Activated T-cell treated with anti-CD3 and anti-CD28 coated beads for 48 hours (primary cell): ENCODE measurements at regions not wholly inside any gene's neighbourhood (a gene's known extent, or its start where the extent isn't known, plus 50 kb on each side); places are given as distances from the start of the nearest gene placed in this dataset.
"Not testable (repeated sequence)": the region's sequence is repeated elsewhere in the genome, so short reads cannot be mapped to it uniquely, and the experiment has no call there.

Source experiments
- DNase-seq: peaks from one replicate; pipeline ENCODE4 v3.0.0-alpha.2; 2020; ENCODE audit warnings: low read depth

DNA sequence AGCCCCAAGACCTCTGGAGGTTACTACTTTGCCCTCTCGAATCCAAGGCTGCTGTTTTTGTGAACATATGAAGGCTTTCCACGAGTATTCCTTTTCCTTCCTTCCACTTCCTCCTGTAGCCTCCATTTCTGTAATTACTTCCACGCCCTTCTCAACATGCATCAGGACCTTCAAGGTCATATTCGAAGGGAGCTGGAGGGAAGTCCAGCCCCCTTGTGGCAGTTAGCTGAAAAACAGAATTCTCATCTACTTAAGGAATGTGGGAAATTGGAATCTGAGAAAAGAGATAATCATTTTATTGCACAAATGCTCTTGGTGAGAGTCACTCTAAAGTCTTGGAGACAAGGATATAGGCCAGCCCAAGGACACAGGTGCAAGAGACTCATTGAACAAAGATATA is 1000.2 kb downstream of the TDRD15 start:
- DNase-seq = no peak

DNA sequence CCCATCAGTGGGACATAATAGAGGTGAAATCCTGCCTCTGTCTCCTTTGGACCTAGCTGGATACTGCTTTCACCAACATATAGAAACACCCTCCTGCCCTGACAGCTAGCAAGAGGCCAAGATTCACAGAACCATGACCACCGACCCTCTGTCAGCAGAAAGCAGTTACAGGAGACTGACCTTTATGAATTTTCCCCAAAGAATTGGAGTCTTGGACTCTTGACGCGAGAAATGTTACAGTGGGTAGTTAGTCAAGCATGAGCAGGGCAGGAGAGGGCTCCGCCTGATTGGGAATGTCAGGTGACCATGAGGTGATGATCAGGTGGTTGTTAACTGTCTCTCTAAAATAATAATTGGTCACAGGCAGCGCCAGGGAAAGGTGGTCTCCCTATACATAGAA is 1002.3 kb downstream of the TDRD15 start:
- no peak for DNase-seq

DNA sequence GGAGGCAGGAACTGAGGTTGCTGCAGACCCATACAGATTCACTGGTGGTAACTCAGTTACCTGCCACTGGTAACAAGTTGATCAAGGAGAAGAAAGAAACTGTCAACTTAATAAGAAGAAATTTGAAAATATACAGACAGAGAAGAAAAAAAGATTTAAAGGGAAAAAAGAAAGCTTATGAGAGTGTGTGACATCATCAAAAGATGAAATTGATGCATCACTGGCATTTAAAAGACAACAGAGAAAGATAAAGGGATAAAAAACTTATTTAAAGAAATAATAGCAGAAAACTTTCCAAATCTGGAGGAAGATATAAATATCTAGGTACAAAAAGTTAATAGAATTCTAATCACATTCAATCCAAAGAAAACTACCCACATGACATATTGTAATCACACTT is 1003.2 kb downstream of the TDRD15 start:
- no peak for DNase-seq

DNA sequence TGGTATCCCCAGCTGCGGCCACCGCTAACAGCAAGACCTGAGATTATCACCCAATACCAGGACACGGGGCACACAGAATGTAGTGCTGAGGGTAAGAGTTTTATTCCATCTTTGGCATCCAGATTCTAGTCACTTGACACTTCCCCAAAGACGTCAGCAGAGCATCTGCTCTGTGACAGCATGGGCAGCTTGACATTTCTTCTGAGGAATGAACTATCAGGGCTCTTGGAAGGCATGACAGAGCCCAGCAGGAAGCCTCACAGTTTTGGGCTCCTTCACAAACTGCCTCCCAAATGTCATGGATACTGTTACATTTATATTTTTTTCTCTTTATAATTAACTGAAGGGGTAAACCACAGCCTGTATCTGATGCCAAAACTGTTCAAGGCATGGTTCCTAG is 1010.7 kb downstream of the TDRD15 start:
- no peak for DNase-seq

DNA sequence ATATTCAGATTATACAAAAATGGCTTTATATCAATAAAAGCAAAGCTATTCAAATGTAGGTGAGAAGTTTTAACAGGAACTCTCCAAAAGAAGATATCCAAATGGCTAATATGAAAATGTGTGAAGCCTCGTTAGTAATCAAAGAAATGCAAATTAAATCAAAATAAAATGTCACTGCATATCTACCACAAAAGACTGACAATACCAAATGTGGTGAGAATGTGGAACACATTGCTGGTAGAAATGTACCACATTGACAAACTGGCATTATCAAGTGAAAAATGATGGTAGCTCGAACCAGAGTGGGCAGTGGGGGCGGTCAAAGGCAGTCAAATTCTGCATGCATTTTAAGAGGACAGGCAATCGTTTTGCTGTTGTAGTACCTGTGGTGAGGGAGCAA is 1012.7 kb downstream of the TDRD15 start:
- no peak for DNase-seq

DNA sequence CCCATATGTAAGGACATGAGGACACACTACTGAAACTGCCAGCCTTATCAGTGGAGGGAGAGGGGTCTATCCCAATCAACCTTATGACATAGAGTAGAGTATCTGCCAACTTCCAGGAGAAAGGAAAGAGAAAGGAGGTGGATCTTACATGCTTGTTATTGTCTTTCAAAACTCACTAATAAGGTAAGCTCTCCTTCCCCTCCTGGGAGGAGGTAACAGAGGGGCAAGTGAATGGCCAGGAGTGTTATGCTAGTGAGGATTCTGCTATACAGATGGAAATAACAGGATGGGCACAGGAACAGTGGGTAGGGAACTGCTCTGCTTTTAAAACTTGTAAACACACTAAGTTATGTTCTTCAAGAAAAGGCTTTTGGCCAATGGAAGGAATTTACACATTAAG is 1020.1 kb downstream of the TDRD15 start:
- no peak for DNase-seq

DNA sequence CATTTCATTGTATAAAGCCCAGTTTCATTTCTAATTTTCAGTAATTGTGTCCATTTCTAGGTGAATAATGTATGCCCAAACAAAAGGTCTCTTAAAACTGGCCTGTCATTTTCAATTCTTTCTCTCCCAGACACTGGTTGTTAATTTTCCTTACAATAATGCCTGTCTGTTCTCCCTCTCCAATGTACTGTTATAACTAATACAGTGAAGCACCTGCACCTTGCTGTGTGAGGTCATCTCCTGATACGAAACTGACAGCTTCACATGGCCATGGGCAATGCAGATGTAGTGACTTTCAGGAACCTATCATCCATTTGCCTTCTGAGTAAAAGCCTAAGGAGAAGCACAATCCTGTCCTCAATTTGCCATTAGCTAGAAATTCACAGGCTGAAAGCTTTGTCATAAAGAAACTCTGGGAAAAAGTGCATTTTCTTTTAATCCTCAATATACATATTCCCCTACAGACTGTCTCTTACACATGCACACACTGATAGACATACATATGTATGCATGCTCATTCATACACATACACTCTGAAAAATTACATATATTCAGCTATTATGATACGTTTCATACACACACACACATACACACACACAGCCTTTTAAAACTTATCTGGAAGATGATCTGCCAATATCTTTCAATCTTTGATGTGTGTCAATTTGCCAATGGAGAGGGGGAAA is 1030.3 kb downstream of the TDRD15 start:
- DNase-seq = no peak

DNA sequence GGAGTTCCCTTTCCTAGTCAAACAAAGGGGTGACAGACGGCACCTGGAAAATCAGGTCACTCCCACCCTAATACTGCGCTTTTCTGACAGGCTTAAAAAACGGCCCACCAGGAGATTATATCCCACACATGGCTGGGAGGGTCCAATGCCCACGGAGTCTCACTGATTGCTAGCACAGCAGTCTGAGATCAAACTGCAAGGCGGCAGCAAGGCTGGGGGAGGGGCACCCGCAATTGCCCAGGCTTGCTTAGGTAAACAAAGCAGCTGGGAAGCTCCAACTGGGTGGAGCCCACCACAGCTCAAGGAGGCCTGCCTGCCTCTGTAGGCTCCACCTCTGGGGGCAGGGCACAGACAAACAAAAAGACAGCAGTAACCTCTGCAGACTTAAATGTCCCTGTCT is 1032.9 kb downstream of the TDRD15 start:
- not testable (repeated sequence) for DNase-seq

DNA sequence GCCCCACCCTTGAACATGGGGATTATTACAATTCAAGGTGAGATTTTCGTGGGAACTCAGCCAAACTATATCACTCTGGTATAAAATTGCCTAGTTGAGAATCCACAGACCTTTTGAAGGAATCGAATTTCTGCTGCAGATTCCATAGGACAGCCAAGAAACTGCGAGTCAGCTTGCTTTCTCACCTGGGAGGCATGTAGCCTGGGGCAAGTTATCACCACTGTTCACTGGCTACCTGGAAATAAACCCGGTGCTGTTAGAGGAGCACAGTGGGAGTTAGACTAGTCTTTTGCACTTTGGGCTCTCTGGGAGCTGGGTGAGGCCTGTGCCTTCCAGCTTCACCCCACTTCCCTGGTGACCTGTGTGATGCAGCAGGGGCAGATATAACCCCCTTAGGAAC is 1043.5 kb downstream of the TDRD15 start:
- no peak for DNase-seq

DNA sequence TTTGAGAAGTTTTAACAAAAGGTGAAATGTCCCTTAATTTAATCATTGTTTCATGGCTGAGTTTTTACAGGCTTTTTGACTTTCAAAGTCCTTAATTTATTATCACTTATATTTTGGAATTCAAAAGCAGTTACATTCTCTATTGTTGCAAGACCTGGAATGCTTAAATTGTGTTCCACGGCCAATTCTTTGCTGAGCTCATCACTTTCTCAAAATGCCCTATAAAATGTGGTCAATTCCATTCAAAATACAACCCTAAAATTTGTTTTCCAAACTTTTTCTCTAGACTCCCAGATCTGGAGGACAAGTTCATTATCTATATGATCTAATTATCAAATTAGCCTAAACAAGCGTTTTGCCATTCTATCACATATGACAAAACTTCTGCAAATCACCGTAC is 1051.2 kb downstream of the TDRD15 start:
- no peak for DNase-seq

DNA sequence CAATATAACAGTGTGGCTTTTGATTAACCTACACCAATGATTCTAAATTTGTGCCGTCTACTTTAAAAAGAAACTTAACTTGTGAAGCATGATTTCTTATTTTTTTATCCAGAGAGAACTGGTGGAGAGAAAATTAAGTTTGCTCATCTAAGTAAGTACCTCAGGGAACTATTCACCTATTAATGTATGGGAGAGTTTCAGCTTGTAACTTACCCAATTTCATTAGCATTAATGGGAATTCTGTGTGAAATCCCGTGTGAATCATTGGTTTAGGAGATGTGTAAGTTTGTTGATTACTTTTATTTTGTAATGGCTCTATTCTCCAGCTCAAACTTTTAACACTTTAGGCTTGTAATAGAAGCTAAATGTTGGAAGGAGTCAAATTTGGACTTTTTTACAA is 1061.5 kb downstream of the TDRD15 start:
- DNase-seq = no peak

DNA sequence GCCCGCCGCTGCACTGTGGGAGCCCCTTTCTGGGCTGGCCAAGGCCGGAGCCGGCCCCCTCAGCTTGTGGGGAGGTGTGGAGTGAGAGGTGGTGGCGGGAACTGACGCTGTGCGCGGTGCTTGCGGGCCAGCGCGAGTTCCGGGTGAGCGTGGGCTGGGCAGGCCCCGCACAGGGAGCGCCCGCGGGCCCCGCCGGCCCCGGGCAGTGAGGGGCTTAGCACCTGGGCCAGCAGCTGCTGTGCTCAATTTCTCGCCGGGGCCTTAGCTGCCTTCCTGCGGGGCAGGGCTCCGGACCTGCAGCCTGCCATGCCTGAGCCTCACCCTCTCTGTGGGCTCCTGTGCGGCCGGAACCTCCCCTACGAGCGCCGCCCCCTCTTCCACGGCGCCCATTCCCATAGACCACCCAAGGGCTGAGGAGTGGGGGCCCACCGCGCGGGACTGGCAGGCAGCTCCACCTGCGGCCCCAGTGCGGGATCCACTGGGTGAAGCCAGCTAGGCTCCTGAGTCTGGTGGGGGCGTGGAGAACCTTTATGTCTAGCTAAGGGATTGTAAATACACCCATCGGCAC is 1062.6 kb downstream of the TDRD15 start:
- not testable (repeated sequence) for DNase-seq

DNA sequence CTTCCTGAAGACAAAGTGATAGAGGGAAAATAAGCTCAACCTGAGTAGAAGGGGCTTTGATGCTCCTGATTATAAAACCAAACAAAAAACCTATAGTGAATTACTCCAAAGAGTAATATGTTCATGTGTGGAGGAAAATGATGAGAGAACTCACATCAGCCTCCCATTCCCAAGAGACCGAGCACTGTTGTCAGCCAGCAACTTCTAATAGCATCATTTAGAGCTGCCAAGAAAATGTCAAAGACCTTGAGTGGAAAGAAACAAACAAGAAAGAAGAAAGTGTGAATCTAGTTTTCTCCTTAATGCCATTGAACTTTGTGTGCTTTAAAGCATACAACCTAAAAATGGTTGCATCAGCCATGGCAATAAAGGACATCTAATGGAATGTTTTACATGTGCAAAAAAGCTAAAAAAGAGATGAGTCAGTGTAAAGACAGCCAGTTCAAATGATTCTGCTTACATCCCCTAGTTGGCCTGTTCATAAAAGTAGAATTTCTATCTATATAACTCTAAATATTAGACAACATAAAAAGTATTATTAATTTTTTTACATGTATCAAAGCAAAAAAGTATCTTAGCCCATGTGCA is 1066.2 kb downstream of the TDRD15 start:
- DNase-seq = no peak

DNA sequence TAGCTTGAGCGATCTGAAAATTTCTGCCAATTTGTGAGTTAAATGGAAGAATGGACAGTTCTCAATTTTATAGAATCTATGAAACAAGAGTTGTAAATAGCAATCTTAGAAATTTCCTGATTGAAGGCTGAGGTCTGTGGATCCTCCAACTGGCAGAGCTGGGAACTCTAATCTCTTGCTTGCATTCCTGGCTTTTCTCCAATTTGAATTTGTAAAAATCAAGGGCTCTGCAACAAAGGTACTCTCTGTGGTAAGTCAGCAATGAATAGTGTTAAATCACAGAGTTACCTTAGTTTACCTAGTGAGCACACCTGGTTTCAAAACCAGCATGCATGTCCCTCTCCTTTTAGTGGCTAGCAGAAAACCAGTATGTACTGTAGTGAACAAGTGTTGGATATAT is 1070.5 kb downstream of the TDRD15 start:
- no peak for DNase-seq

DNA sequence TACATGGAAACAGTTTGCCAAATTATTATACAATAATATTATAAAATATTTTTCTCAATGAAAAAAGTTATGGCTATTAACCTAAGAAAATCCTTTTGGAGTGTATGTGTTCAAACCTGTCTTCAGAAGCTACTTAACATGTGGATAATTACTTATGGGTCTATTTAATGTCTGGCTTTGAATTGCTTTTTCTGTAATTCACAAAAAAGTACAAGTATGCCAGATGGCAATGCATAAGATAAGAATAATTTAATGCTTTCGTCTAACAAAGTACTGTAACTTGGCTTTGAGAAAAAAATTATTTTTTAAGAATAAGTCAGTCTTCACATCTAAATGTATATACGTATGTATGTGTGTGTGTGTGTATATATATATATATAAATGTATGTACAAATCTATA is 1073.0 kb downstream of the TDRD15 start:
- DNase-seq = no peak

DNA sequence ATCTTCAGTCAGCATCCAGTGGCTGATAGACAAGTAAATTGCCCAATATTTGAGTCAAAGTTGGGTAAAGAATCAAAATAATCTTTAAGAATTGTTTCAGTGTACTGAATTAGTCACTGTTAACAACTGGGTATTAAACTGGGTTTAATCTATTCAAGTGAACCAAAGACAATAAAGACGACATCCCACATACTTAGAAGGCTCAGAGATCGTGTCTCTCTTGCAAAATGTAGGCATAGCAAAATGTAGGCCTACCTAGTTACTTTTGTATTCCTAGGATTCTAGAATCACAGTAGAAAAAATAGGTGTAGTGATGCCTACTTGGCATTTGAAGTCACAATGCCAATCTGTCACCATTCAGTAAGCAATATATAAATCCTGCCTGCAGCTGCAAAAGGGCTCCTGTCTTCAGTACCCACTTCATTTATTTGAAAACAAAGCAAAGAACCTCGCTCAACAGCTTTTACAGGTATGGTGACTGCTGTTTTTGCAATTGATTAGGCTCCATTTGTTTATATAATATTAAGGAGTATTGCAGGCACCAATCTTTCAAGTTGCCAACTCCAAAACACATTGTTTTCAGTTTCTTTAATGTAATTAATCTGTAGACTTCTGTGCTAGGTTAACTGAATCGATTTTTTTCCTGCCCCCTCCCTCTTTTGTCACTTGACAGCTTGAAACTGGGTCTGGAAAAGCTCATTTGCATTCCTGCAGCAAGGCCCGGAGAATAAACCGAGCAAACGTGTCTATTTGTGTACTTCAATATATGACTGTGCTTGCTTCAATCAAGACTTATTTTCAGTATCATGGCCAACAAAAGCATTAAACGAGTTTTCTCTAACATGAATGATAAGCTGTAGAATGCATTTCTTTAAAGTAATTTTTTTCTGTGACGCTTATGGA is 1074.9 kb downstream of the TDRD15 start:
- DNase-seq = no peak

DNA sequence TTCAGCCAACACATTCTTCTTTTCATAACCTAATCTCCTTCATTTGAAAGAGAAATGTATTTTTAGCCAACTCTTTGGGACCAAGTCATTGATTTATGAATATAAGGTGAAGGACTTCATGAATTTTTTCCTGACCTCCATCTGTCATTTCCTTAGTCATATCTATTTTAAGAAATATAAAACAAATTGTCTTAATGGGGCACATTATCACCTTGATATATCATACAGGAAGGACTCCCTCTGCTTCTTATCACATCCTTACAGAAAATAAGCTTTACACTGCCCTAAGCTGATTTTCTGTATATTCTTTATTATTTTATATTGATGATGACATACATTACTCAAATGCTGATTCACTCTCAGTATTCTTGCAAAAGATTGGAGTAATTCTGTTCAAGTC is 1076.2 kb downstream of the TDRD15 start:
- DNase-seq = no peak

DNA sequence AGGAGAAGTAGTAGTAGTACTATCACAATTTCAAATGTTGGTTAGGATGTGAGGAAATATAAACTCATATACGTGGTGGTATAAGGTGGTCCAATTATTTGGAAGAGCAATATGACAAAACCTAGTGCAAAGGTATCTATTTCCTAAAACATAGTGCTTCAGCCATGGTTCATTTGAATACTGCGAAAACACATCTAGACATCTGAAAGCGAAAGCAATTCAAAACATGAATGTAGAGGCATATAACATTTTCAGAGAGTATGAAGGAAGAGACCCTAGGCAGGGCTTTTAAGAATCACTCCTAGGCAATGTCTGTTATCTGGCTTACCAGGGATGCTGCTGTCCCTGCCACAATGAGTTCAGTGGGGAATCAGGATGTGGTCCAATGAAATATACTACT is 1085.8 kb downstream of the TDRD15 start:
- DNase-seq = no peak

DNA sequence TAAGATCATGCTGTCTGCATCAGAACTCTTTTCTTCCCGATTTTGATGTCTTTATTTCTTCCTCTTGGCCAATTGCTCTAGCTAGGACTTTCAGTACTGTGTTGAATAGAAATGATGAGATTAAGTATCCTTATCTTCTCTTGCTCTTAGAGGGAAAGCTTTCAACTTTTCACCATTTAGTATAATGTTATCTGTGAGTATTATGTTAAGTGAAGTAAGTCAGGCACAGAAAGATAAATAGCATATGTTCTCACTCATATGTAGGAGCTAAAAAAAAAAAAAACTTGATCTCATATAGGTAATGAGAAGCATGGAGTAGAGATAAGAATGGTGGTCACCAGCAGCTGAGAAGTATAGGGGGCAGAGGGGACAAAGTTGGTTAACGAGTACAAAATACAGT is 1089.5 kb downstream of the TDRD15 start:
- no peak for DNase-seq

DNA sequence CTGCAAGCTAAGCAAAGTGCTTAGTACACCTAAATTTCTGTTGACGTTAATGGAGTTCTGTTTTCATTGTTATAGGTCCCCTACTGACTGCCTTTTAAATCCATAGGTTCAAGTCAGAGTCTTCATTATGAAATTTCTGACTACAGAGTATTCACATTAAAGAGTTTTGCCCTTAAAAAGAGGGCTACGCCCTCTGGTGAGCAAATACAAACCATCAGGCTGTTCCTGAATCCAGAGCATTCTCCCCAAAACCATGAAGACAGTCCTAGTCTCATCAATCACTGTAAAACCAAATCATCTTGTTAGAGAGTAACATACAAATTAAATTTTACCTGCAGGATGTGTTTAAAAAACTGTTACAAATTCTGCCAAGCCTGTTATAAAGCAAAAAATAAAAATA is 1091.7 kb downstream of the TDRD15 start:
- DNase-seq = no peak

DNA sequence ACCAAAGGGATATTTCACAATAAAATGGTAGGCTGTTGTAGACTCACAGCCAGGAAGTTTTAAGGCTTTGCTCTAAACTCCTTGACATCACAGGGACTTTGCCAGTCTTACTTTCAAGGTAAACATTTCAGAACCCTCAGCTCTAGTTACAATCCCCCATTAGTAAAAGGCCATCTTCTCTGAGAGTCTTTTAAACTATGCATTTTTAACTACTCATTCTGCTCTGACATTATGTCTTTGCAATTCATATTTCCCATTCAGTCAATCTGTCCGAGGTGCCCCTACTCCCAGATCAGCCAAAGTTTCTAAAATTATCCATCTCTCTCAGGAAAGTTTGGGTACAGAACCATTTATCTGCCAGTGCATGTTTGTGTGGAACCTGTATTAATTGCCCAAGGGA is 1094.1 kb downstream of the TDRD15 start:
- DNase-seq = no peak

DNA sequence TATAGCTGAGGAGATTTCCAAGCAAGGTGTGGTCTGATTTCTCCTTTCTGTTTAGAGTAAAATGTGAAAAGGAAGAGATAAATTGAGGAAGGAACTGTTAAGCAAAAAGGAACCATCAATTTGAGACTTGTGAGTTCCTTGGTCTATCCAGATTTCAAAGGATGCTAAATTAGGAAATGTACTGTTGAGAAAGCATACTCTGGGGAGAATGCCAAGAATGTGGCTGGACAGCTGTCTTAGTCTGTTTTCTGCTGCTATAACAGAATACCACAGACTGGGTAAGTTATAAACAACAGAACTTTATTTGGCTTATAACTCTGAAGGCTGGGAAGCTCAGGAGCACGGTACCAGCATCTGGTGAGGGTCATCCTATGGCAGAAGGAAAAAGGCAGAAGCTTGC is 1097.2 kb downstream of the TDRD15 start:
- DNase-seq = no peak

DNA sequence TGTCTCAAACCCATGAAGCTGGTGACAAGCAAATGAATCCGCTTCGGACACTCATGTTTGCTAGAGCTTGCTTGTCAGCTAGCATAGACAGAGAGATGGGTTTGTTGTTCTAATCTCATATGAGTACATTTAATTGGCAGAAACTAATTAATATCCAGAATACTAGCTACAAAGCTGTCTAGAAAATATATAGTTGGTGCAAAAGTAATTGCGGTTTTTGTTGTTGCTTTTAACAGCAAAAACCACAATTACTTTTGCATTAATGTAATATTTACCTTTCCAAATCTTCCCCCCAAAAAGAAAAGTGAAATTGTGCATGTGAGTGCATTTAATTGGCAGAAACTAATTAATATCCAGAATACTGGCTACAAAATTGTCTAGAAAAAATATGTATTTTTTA is 1115.2 kb downstream of the TDRD15 start:
- no peak for DNase-seq
